WTC11 (cell line): ENCODE measurements at regions not wholly inside any gene's neighbourhood (a gene's known extent, or its start where the extent isn't known, plus 50 kb on each side); places are given as distances from the start of the nearest gene placed in this dataset.

Source experiments
- ATF1 ChIP-seq: sonication (generic); formaldehyde crosslinking; IDR thresholded peaks from 2 replicates; pipeline ENCODE4 v1.8.1; 2023; ENCODE audit warnings: mild to moderate bottlenecking, moderate library complexity, missing genetic modification reagents
- CREB1 ChIP-seq: sonication (generic); formaldehyde crosslinking; IDR thresholded peaks from 2 replicates; pipeline ENCODE4 v1.8.0; 2023; ENCODE audit warnings: mild to moderate bottlenecking, missing genetic modification reagents
- ELF4 ChIP-seq: sonication (generic); formaldehyde crosslinking; IDR thresholded peaks from 2 replicates; pipeline ENCODE4 v1.8.1; 2022; ENCODE audit warnings: low read depth, mild to moderate bottlenecking, moderate library complexity, missing genetic modification reagents
- JUN ChIP-seq: sonication (generic); formaldehyde crosslinking; IDR thresholded peaks from 2 replicates; pipeline ENCODE4 v1.8.0; 2023; ENCODE audit warnings: mild to moderate bottlenecking, missing genetic modification reagents
- NFYB ChIP-seq: sonication (generic); formaldehyde crosslinking; conservative IDR thresholded peaks from 2 replicates; pipeline ENCODE4 v1.8.0; 2022; ENCODE audit warnings: low read depth, missing genetic modification reagents
- SP1 ChIP-seq: sonication (generic); formaldehyde crosslinking; conservative IDR thresholded peaks from 2 replicates; pipeline ENCODE4 v1.8.1; 2022; ENCODE audit warnings: missing genetic modification reagents
- TEAD4 ChIP-seq: sonication (generic); formaldehyde crosslinking; IDR thresholded peaks from 2 replicates; pipeline ENCODE4 v1.8.0; 2022; ENCODE audit warnings: mild to moderate bottlenecking, missing genetic modification reagents
- ZNF317 ChIP-seq: sonication (generic); formaldehyde crosslinking; IDR thresholded peaks from 2 replicates; pipeline ENCODE4 v1.8.1; 2023; ENCODE audit warnings: low read depth, mild to moderate bottlenecking, moderate library complexity, missing genetic modification reagents, borderline replicate concordance
- TF ChIP-seq, protein P1 (sequence below): fragments of 200-600 bp; IDR thresholded peaks from 2 replicates; pipeline ENCODE4 v1.8.0; 2022; ENCODE audit warnings: antibody characterized with exemption
- TF ChIP-seq, protein P2 (sequence below): sonication (generic); formaldehyde crosslinking; IDR thresholded peaks from 2 replicates; pipeline ENCODE4 v1.8.0; 2022; ENCODE audit warnings: mild to moderate bottlenecking, missing genetic modification reagents
- TF ChIP-seq, protein P3 (sequence below): sonication (generic); formaldehyde crosslinking; IDR thresholded peaks from 2 replicates; pipeline ENCODE4 v1.8.0; 2022; ENCODE audit warnings: mild to moderate bottlenecking, missing genetic modification reagents

DNA sequence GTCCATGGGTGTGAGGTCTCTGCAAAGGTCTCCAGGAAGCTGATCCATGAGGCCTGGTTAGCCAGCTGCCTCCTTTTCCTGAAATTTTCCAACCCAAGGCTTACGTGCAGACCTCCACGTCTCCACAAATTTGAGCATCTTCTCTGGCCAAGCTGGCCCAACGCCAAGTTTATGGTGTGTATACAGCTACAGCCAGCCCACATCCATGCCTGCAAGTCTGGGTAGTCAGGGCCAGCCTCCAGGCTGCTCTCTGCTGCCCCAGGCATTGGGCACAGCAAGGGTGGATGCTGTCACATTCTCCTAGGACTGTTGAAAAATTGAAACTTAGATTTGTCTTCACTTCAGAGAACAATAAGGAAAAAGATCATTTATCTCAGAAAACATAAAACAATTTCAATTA, 525.5 kb upstream of the CHAC2 start:
- TF ChIP-seq, protein P1, sequence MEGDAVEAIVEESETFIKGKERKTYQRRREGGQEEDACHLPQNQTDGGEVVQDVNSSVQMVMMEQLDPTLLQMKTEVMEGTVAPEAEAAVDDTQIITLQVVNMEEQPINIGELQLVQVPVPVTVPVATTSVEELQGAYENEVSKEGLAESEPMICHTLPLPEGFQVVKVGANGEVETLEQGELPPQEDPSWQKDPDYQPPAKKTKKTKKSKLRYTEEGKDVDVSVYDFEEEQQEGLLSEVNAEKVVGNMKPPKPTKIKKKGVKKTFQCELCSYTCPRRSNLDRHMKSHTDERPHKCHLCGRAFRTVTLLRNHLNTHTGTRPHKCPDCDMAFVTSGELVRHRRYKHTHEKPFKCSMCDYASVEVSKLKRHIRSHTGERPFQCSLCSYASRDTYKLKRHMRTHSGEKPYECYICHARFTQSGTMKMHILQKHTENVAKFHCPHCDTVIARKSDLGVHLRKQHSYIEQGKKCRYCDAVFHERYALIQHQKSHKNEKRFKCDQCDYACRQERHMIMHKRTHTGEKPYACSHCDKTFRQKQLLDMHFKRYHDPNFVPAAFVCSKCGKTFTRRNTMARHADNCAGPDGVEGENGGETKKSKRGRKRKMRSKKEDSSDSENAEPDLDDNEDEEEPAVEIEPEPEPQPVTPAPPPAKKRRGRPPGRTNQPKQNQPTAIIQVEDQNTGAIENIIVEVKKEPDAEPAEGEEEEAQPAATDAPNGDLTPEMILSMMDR = no peak
- no peak for TF ChIP-seq ELF4 (CRISPR knock-in tag)
- TF ChIP-seq SP1 = no peak
- no peak for TF ChIP-seq CREB1 (CRISPR knock-in tag)
- no peak for TF ChIP-seq ZNF317 (CRISPR knock-in tag)
- TF ChIP-seq ATF1 (CRISPR knock-in tag) = no peak
- TF ChIP-seq, protein P2, sequence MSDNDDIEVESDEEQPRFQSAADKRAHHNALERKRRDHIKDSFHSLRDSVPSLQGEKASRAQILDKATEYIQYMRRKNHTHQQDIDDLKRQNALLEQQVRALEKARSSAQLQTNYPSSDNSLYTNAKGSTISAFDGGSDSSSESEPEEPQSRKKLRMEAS (CRISPR knock-in tag) = no peak
- no peak for TF ChIP-seq JUN (CRISPR knock-in tag)
- no peak for TF ChIP-seq NFYB (CRISPR knock-in tag)
- TF ChIP-seq, protein P3, sequence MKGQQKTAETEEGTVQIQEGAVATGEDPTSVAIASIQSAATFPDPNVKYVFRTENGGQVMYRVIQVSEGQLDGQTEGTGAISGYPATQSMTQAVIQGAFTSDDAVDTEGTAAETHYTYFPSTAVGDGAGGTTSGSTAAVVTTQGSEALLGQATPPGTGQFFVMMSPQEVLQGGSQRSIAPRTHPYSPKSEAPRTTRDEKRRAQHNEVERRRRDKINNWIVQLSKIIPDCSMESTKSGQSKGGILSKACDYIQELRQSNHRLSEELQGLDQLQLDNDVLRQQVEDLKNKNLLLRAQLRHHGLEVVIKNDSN (CRISPR knock-in tag) = no peak
- TF ChIP-seq TEAD4 = no peak
